ENCODE measurements at regions not wholly inside any gene's neighbourhood (a gene's known extent, or its start where the extent isn't known, plus 50 kb on each side); places are given as distances from the start of the nearest gene placed in this dataset.

DNA sequence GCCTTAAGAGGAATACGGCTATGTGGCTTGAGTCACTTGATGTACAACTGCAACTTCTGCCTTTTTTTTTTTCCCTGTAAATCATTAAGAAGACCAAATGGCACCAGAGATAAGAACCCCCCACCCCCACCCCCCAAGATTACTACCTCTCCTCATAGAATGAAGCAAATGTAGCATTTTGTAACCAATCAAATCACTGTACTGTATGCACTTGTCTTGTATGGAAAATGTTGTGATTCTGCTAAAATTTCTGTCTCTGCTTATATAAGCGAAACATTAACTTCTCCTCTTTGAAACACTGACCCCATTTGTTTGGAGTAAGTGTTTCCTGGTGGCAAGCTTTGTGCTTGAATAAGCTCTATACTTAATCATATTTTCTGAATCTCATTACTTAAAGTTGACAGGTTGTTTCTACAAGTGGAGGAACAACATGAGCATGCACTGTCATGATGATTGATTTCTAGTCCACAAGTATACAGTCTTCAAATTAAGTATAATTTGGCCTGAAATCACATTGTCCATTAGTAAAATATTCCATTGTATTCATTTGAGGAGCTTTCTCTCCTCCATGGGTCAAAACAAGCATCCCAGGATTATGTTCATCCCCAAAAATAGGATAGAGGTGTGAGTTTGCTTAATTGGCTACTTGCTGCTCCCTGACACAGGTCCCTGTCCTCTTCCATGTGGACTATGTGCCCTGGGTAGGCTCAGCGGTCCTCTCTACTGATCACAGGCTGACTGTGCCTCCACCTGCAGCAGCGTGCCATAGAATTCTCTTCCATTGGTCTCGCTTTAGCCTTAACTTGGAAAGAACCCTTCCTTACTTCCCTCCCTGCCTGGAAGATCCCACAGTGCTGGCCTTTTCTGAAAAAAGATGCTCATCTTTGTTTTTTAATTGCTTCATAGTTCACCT, 104.0 kb upstream of the BMP2K start:
- Histone ChIP-seq H3K36me3 (no peaks in the 10 kb centered on the region), H3K9me3 (no peaks in the 10 kb centered on the region), H3K4me1 (no peaks in the 10 kb centered on the region), H3K4me3 (no peak overlapping the region), H3K27me3 (no peaks in the 10 kb centered on the region), H3K27ac (no peak overlapping the region)
- intact Hi-C loops (cut with DNase I) = no loop called here
- ATAC-seq = peak in 1 of 4 donors; percentile 51
- no peak for DNase-seq
- FAIRE-seq = no peak
- 81 to 82% methylated on average over 5 of the region's 5 CpGs for WGBS, 2 donors
- TF ChIP-seq, protein P1, sequence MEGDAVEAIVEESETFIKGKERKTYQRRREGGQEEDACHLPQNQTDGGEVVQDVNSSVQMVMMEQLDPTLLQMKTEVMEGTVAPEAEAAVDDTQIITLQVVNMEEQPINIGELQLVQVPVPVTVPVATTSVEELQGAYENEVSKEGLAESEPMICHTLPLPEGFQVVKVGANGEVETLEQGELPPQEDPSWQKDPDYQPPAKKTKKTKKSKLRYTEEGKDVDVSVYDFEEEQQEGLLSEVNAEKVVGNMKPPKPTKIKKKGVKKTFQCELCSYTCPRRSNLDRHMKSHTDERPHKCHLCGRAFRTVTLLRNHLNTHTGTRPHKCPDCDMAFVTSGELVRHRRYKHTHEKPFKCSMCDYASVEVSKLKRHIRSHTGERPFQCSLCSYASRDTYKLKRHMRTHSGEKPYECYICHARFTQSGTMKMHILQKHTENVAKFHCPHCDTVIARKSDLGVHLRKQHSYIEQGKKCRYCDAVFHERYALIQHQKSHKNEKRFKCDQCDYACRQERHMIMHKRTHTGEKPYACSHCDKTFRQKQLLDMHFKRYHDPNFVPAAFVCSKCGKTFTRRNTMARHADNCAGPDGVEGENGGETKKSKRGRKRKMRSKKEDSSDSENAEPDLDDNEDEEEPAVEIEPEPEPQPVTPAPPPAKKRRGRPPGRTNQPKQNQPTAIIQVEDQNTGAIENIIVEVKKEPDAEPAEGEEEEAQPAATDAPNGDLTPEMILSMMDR (IDR thresholded peaks at IDR 0.05) = no peak

DNA sequence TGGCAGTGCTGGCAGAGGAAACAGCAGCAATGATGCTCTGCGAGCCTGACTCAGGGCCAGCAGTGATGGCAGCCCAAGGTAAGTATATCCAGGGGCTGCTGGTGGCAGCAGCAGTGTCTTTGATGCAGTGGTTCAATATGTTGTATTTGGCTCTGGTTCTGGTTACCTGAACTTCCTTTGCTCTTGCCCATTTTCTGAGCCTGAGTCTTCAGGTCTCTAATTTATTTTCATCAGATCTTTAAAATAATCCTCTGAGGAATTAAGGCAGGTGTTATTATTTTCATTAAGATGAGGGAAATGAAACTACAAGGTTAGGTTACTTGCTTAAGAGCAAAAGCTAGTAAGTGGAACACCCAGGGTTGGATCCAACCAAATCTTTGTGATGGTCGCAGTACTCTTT, 102.8 kb upstream of the BMP2K start:
- TF ChIP-seq, protein P1 (IDR thresholded peaks at IDR 0.05) = no peak
- FAIRE-seq (no peak), DNase-seq (no peak), ATAC-seq (no peak)
- no peaks in the 10 kb centered on the region for H3K36me3 ChIP-seq
- H3K9me3 ChIP-seq = no peaks in the 10 kb centered on the region
- H3K27me3 ChIP-seq = no peaks in the 10 kb centered on the region
- 72 to 93% methylated on average over 2 of the region's 2 CpGs for WGBS, 2 donors
- no peak overlapping the region for H3K27ac ChIP-seq
- H3K4me3 ChIP-seq = no peak overlapping the region
- intact Hi-C loops (cut with DNase I) = no loop called here
- no peaks in the 10 kb centered on the region for H3K4me1 ChIP-seq

DNA sequence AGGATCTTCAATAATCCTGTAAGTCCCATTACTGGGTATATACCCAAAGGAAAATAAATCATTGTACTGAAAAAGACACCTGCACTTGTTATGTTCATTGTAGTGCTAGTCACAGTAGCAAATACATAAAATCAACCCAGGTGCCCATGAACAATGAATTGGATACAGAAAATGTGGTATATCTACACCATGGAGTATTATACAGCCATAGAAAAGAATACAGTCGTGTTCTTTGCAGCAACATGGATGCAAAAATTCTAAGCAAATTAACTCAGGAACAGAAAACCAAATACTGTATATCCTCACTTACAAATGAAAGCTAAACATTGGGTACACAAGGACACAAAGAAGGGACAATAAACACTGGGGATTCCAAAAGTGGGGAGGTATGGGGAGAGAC, 100.8 kb upstream of the BMP2K start:
- no peaks in the 10 kb centered on the region for H3K27me3 ChIP-seq
- H3K36me3 ChIP-seq = no peaks in the 10 kb centered on the region
- DNase-seq = no peak
- 70 to 82% methylated on average over 1 of the region's 1 CpG for WGBS, 2 donors
- TF ChIP-seq, protein P1 (IDR thresholded peaks at IDR 0.05) = no peak
- intact Hi-C loops (cut with DNase I) = no loop called here
- H3K27ac ChIP-seq = no peak overlapping the region
- ATAC-seq = no peak
- H3K4me3 ChIP-seq = no peak overlapping the region
- no peaks in the 10 kb centered on the region for H3K9me3 ChIP-seq
- FAIRE-seq = no peak
- H3K4me1 ChIP-seq = no peaks in the 10 kb centered on the region

DNA sequence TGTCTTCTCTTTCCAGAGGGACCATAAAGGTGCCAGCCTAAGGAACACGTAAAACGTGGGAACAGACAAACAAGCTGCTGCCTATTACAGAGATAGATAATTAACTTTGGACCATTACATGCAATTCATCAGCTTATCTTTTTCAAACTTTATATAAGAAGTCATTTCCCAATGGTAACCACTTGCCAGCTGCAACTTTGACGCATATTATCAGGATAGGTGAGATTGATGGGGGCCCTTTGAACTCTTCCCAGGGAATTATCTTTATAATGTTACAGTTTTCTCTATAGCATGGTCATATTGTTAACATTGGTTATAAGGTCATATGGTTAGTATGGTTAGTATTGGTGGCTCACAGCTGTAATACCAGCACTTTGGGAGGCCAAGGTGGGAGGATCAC, 94.1 kb upstream of the BMP2K start:
- 64 to 75% methylated on average over 3 of the region's 3 CpGs for WGBS, 2 donors
- FAIRE-seq (no peak), DNase-seq (no peak), ATAC-seq (no peak)
- no peak overlapping the region for H3K4me3 ChIP-seq
- TF ChIP-seq, protein P1 (IDR thresholded peaks at IDR 0.05) = no peak
- no peaks in the 10 kb centered on the region for H3K36me3 ChIP-seq
- intact Hi-C loops (cut with DNase I) = no loop called here
- no peaks in the 10 kb centered on the region for H3K27me3 ChIP-seq
- no peaks in the 10 kb centered on the region for H3K4me1 ChIP-seq
- no peaks in the 10 kb centered on the region for H3K9me3 ChIP-seq
- H3K27ac ChIP-seq = no peak overlapping the region

DNA sequence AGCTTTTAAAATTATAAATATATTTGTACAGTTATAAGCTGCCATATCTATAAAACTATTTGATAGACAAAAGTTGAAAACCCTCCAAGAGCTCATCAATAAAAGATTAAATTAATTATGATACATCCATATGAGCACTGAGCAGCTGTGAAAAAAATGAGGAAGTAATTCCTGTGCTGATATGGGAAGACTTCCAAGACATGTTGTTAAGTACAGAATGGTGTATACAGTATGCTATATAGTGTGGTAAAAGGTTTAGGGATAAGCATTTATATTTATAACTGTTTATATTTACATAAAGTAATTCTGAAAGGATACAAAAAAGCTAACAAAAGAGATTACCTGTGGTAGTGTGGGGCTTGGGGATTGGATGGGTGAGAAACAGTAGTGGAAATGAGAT, 92.8 kb upstream of the BMP2K start:
- no peak overlapping the region for H3K4me3 ChIP-seq

More for the DNA sequence above, 92.8 kb upstream of the BMP2K start:
- H3K27me3 ChIP-seq = no peaks in the 10 kb centered on the region
- no peak for DNase-seq
- intact Hi-C loops (cut with DNase I) = no loop called here
- H3K27ac ChIP-seq = no peak overlapping the region
- no peaks in the 10 kb centered on the region for H3K9me3 ChIP-seq
- H3K4me1 ChIP-seq = no peaks in the 10 kb centered on the region
- H3K36me3 ChIP-seq = no peaks in the 10 kb centered on the region
- ATAC-seq = no peak
- TF ChIP-seq, protein P1 (IDR thresholded peaks at IDR 0.05) = no peak
- FAIRE-seq = no peak
